SU-DHL-6 (cell line): ENCODE measurements at regions not wholly inside any gene's neighbourhood (a gene's known extent, or its start where the extent isn't known, plus 50 kb on each side); places are given as distances from the start of the nearest gene placed in this dataset.

Experiments
- H2AFZ ChIP-seq: fragments of 200-600 bp; sonication (generic); 2 replicates; pipeline ENCODE4 v1.6.1; 2014; ENCODE audit warnings: low read depth, mild to moderate bottlenecking, moderate library complexity, mixed read lengths, antibody characterized with exemption, low read length; ENCODE audit not compliant: severe bottlenecking
- H3F3A ChIP-seq: fragments of 200-600 bp; shearing (Covaris generic); 2 replicates; pipeline ENCODE4 v1.6.0; 2016; ENCODE audit warnings: antibody characterized with exemption, mild to moderate bottlenecking; ENCODE audit not compliant: insufficient read depth
- H3K27ac ChIP-seq: fragments of 200-600 bp; sonication (generic); 2 replicates; pipeline ENCODE4 v1.5.1; 2016; ENCODE audit warnings: low read depth, mild to moderate bottlenecking, low read length, moderate library complexity, mixed read lengths
- H3K27me3 ChIP-seq: fragments of 200-600 bp; sonication (generic), shearing (Covaris generic); 2 replicates; pipeline ENCODE4 v1.6.0; 2014; ENCODE audit warnings: mild to moderate bottlenecking, low read length
- H3K36me3 ChIP-seq: fragments of 200-600 bp; sonication (generic); 2 replicates; pipeline ENCODE4 v1.6.1; 2014; ENCODE audit warnings: mild to moderate bottlenecking, low read length, mixed read lengths
- H3K4me2 ChIP-seq: fragments of 300-600, 200-600 bp; shearing (Covaris generic), sonication (generic); 2 replicates; pipeline ENCODE4 v1.6.0; 2014; ENCODE audit warnings: low read length, low read depth, mild to moderate bottlenecking; ENCODE audit not compliant: poor library complexity, severe bottlenecking
- H3K4me3 ChIP-seq: fragments of 200-600 bp; sonication (generic); 2 replicates; pipeline ENCODE4 v1.5.1; 2014; ENCODE audit warnings: antibody characterized with exemption, low read length, mild to moderate bottlenecking, mixed read lengths; ENCODE audit not compliant: insufficient read depth, poor library complexity, severe bottlenecking
- H3K79me2 ChIP-seq: fragments of 200-600 bp; sonication (generic); 2 replicates; pipeline ENCODE4 v1.6.1; 2014; ENCODE audit warnings: mild to moderate bottlenecking, low read length, moderate library complexity; ENCODE audit not compliant: insufficient read depth
- H3K9ac ChIP-seq: fragments of 200-600 bp; sonication (generic); 2 replicates; pipeline ENCODE4 v1.7.0; 2014; ENCODE audit warnings: mild to moderate bottlenecking, low read length
- H3K9me2 ChIP-seq: fragments of 200-600 bp; sonication (generic); replicated peaks from 2 replicates; pipeline ENCODE4 v1.6.1; 2014; ENCODE audit warnings: low read length; ENCODE audit not compliant: insufficient read depth
- H3K9me3 ChIP-seq: fragments of 200-600 bp; sonication (generic); 2 replicates; pipeline ENCODE4 v1.6.1; 2014; ENCODE audit warnings: low read length, mixed read lengths; ENCODE audit not compliant: insufficient read depth
- H4K20me1 ChIP-seq: fragments of 200-600 bp; sonication (generic); 2 replicates; pipeline ENCODE4 v1.6.1; 2014; ENCODE audit warnings: low read depth, mild to moderate bottlenecking, antibody characterized with exemption, low read length, moderate library complexity, mixed read lengths
- EZH2phosphoT487 ChIP-seq: fragments of 200-600 bp; sonication (generic), shearing (Covaris generic); conservative IDR thresholded peaks from 2 replicates; pipeline ENCODE4 v1.6.1; 2018; ENCODE audit warnings: mild to moderate bottlenecking, antibody characterized with exemption, low read length, moderate library complexity, mixed read lengths
- TF ChIP-seq, protein P1 (sequence below): fragments of 200-600 bp; sonication (generic); IDR thresholded peaks from one replicate; pipeline ENCODE4 v1.5.1; 2017; ENCODE audit warnings: antibody characterized with exemption, mild to moderate bottlenecking, low read length, moderate library complexity; ENCODE audit not compliant: insufficient read depth, poor library complexity, severe bottlenecking

DNA sequence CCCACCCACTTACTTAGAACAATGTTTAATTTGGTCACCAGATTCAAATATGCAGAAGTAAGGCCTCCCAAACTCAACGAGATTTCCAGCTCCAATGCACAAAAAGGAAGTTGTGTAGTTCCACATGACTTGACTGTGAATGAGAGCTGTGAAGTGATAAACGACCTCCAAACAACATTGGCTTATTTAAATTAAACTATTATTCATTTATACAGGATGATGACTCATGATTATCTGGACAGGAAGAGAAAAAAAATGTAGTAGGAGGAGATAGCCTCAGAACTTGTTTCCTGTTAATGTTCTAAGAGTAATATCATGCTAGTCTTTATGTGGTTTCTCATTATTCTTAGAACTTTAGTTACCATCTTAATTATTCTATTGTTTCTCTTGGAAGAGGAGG, 237.3 kb downstream of the C1D start:
- Histone ChIP-seq H3K4me2 (no peak overlapping the region), H3K9ac (no peak overlapping the region), H2AFZ (no peak overlapping the region), H3K27ac (no peak overlapping the region), H3K79me2 (no peaks in the 10 kb centered on the region), H3K27me3 (no peaks in the 10 kb centered on the region), H3F3A (no peaks in the 10 kb centered on the region), H3K9me2 (no peaks in the 10 kb centered on the region), H3K36me3 (no peaks in the 10 kb centered on the region), H3K4me3 (no peak overlapping the region), H4K20me1 (no peaks in the 10 kb centered on the region), H3K9me3 (no peaks in the 10 kb centered on the region)
- no peak for TF ChIP-seq EZH2phosphoT487
- TF ChIP-seq, protein P1, sequence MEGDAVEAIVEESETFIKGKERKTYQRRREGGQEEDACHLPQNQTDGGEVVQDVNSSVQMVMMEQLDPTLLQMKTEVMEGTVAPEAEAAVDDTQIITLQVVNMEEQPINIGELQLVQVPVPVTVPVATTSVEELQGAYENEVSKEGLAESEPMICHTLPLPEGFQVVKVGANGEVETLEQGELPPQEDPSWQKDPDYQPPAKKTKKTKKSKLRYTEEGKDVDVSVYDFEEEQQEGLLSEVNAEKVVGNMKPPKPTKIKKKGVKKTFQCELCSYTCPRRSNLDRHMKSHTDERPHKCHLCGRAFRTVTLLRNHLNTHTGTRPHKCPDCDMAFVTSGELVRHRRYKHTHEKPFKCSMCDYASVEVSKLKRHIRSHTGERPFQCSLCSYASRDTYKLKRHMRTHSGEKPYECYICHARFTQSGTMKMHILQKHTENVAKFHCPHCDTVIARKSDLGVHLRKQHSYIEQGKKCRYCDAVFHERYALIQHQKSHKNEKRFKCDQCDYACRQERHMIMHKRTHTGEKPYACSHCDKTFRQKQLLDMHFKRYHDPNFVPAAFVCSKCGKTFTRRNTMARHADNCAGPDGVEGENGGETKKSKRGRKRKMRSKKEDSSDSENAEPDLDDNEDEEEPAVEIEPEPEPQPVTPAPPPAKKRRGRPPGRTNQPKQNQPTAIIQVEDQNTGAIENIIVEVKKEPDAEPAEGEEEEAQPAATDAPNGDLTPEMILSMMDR, result no peak

DNA sequence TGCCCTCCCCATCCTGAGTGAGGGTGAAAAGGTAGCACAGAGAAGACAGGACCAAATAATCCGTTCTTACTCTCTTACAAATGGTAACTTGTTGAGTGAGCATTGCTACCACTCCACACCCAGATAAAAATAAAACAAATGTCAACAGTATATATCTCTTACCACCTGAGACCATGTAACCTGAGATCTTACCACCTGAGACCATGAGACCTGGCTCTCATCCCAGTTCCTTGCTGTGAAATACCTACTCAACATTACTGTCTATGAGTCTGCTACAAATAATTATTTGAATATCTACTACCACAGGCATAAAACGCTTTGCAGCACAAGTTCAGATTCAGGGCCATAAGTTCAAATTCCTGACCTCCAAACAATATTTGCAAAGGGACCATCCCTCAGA, 234.7 kb downstream of the C1D start:
- H3K4me2 ChIP-seq, result no peak overlapping the region
- H4K20me1 ChIP-seq, result no peaks in the 10 kb centered on the region
- no peaks in the 10 kb centered on the region for H3K36me3 ChIP-seq
- no peak for TF ChIP-seq EZH2phosphoT487
- TF ChIP-seq, protein P1, result no peak
- no peaks in the 10 kb centered on the region for H3K79me2 ChIP-seq
- H3K9me2 ChIP-seq, result no peaks in the 10 kb centered on the region
- no peaks in the 10 kb centered on the region for H3K27me3 ChIP-seq
- H3F3A ChIP-seq, result no peaks in the 10 kb centered on the region
- no peak overlapping the region for H2AFZ ChIP-seq
- H3K27ac ChIP-seq, result no peak overlapping the region
- H3K4me3 ChIP-seq, result no peak overlapping the region
- H3K9ac ChIP-seq, result no peak overlapping the region
- H3K9me3 ChIP-seq, result no peaks in the 10 kb centered on the region

DNA sequence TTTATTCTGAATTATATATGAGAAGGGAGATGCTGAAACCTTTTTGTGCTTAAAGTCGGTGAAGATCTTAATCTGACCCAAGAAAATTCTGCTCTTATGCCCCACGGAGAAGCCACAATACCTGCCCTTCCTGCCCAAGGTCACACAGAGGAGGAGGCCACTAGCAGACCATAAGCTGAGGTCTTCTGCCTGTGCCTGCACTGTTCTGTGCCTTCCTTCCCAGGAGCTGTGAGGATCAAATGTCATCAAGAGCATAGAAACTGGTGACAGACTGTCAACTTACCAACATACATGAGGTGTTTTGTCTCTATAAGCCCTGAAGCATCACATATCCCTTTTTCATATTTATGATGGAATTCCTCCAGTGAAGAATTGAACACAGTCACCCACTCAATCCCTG, 233.3 kb downstream of the C1D start:
- Histone ChIP-seq H3K27me3 (no peaks in the 10 kb centered on the region), H3K27ac (no peak overlapping the region), H3K4me2 (no peak overlapping the region), H4K20me1 (no peaks in the 10 kb centered on the region), H3K36me3 (no peaks in the 10 kb centered on the region), H3K79me2 (no peaks in the 10 kb centered on the region), H3F3A (no peaks in the 10 kb centered on the region), H3K9ac (no peak overlapping the region), H2AFZ (no peak overlapping the region), H3K9me2 (no peaks in the 10 kb centered on the region), H3K9me3 (no peaks in the 10 kb centered on the region), H3K4me3 (no peak overlapping the region)
- no peak for TF ChIP-seq EZH2phosphoT487
- TF ChIP-seq, protein P1, result no peak

DNA sequence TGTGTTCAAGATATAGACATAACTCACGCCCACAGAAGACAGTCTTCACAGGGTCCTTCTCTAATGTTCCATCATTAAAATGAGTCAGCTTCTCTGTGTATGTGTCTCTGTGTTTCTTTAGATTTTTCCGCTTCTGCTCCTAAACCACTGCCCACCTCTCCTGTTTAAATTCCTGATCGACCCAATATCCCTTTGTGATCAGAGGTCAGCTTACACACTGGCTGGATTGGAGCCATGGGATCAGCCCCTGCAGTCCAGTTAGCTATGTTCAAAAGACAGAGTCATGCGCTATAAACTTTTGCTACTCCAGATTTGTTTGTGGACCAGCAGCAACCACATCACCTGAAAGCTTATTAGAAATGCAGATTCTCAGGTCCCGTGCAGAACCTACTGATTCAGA, 229.2 kb downstream of the C1D start:
- no peaks in the 10 kb centered on the region for H3K36me3 ChIP-seq
- H4K20me1 ChIP-seq, result no peaks in the 10 kb centered on the region
- no peak overlapping the region for H3K4me3 ChIP-seq
- no peaks in the 10 kb centered on the region for H3K9me3 ChIP-seq
- TF ChIP-seq, protein P1, result no peak
- no peak for TF ChIP-seq EZH2phosphoT487
- no peaks in the 10 kb centered on the region for H3K9me2 ChIP-seq
- no peak overlapping the region for H3K4me2 ChIP-seq
- no peaks in the 10 kb centered on the region for H3F3A ChIP-seq
- no peak overlapping the region for H3K9ac ChIP-seq
- no peak overlapping the region for H2AFZ ChIP-seq
- H3K27ac ChIP-seq, result no peak overlapping the region
- no peaks in the 10 kb centered on the region for H3K27me3 ChIP-seq
- H3K79me2 ChIP-seq, result no peaks in the 10 kb centered on the region
